HL-60 (cell line): ENCODE measurements at regions not wholly inside any gene's neighbourhood (a gene's known extent, or its start where the extent isn't known, plus 50 kb on each side); places are given as distances from the start of the nearest gene placed in this dataset.

ENCODE experiments used
- DNase-seq, 2 experiments: peaks; one replicate each; pipeline ENCODE4 v3.0.0-alpha.2; 2010 to 2020; ENCODE audit warnings: low read depth in 1 of 2, low spot score in 1 of 2
- H3K27ac ChIP-seq: fragments of 250-450 bp; sonication (Bioruptor Pico); replicated peaks from 2 replicates; pipeline ENCODE4 v1.5.1; 2020; ENCODE audit warnings: mild to moderate bottlenecking, moderate library complexity
- H3K27me3 ChIP-seq: fragments of 250-450 bp; sonication (Bioruptor Pico); 2 replicates; pipeline ENCODE4 v1.5.1; 2021; ENCODE audit warnings: mild to moderate bottlenecking, moderate library complexity; ENCODE audit not compliant: insufficient read depth, poor library complexity, severe bottlenecking
- H3K4me3 ChIP-seq: replicated peaks from 2 replicates; pipeline ENCODE4 v1.5.1; 2011; ENCODE audit warnings: mild to moderate bottlenecking, control low read depth, low read length; ENCODE audit not compliant: insufficient read depth
- GABPA ChIP-seq: IDR thresholded peaks from 2 replicates; pipeline ENCODE4 v1.6.1; 2012; ENCODE audit warnings: low read depth
- POLR2AphosphoS5 ChIP-seq: IDR thresholded peaks from 2 replicates; pipeline ENCODE4 v1.6.1; 2012; ENCODE audit warnings: low read depth
- SPI1 ChIP-seq: IDR thresholded peaks from 2 replicates; pipeline ENCODE4 v1.6.1; 2012; ENCODE audit warnings: low read depth, mild to moderate bottlenecking, borderline replicate concordance
- TF ChIP-seq, protein P1 (sequence below): IDR thresholded peaks from one replicate; pipeline ENCODE4 v1.5.1; 2011; ENCODE audit warnings: low read length, control low read depth, inconsistent platforms; ENCODE audit not compliant: insufficient read depth
- TF ChIP-seq, protein P2 (sequence below): IDR thresholded peaks from 2 replicates; pipeline ENCODE4 v1.6.1; 2012; ENCODE audit warnings: low read depth; ENCODE audit not compliant: insufficient replicate concordance

DNA sequence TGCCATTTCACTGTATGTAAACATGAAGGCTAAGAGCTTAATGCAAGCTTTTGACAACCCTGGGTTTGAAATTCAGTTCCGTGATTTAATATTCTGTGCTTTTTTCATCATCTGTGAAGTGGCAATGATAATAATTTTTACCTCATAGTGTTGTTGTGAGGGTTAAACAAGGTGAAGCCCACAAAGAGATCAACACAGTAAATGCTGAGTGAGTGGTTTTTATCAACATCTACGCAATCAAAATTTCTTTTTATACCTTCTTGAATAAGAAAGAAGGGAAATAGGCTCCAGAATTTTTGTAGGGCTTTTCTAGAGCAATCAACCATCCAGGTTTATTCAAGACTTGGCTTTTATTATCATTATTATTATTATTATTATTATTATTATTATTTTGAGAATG lies 490.8 kb downstream of the SOX5 start:
- no peak for DNase-seq
- TF ChIP-seq, protein P1, sequence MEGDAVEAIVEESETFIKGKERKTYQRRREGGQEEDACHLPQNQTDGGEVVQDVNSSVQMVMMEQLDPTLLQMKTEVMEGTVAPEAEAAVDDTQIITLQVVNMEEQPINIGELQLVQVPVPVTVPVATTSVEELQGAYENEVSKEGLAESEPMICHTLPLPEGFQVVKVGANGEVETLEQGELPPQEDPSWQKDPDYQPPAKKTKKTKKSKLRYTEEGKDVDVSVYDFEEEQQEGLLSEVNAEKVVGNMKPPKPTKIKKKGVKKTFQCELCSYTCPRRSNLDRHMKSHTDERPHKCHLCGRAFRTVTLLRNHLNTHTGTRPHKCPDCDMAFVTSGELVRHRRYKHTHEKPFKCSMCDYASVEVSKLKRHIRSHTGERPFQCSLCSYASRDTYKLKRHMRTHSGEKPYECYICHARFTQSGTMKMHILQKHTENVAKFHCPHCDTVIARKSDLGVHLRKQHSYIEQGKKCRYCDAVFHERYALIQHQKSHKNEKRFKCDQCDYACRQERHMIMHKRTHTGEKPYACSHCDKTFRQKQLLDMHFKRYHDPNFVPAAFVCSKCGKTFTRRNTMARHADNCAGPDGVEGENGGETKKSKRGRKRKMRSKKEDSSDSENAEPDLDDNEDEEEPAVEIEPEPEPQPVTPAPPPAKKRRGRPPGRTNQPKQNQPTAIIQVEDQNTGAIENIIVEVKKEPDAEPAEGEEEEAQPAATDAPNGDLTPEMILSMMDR = no peak
- TF ChIP-seq GABPA (no peak), POLR2AphosphoS5 (no peak)
- H3K27me3 ChIP-seq = no peaks in the 10 kb centered on the region
- no peak overlapping the region for H3K4me3 ChIP-seq
- H3K27ac ChIP-seq = no peak overlapping the region

DNA sequence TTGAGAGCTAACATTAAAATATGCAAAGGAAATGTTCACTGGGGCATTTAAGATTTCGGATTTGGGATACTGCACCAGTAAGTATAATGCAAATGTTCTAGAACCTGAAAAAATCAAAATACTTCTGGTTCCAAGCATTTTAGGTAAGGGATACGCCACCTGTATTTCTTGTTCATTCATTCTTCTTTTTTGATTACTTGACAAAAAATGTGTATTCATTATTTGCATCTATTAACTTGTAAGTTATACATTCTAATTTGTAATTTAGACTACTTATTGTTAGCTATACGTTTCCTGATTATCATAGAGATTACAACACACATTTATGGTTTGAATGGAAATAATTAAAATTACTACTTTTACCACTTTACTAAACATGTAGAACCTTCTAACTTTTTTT lies 486.9 kb downstream of the SOX5 start:
- no peak overlapping the region for H3K4me3 ChIP-seq
- DNase-seq = no peak
- no peak overlapping the region for H3K27ac ChIP-seq
- TF ChIP-seq SPI1 = no peak
- TF ChIP-seq, protein P1 = no peak
- H3K27me3 ChIP-seq = no peaks in the 10 kb centered on the region

DNA sequence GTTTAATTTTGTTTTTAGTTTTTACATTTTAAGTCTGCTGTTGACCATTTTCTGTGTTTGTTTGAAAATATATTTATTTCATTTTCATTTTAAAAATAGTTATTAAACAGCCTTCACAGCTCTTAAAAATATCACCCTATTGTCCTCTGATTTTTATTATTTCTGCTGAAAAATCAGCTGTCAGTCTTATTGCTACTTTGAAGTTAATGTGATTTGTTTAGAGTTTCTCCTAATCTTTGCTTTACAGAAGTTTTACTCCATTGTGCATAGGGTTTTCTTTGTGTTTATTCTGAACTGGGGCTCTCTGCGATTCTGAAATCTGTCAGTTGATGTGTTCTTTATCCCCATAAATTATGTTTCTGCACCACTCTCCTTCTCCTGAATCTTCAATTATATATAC lies 486.3 kb downstream of the SOX5 start:
- DNase-seq = no peak
- H3K27me3 ChIP-seq = no peaks in the 10 kb centered on the region
- H3K27ac ChIP-seq = no peak overlapping the region
- H3K4me3 ChIP-seq = no peak overlapping the region
- TF ChIP-seq, protein P2, sequence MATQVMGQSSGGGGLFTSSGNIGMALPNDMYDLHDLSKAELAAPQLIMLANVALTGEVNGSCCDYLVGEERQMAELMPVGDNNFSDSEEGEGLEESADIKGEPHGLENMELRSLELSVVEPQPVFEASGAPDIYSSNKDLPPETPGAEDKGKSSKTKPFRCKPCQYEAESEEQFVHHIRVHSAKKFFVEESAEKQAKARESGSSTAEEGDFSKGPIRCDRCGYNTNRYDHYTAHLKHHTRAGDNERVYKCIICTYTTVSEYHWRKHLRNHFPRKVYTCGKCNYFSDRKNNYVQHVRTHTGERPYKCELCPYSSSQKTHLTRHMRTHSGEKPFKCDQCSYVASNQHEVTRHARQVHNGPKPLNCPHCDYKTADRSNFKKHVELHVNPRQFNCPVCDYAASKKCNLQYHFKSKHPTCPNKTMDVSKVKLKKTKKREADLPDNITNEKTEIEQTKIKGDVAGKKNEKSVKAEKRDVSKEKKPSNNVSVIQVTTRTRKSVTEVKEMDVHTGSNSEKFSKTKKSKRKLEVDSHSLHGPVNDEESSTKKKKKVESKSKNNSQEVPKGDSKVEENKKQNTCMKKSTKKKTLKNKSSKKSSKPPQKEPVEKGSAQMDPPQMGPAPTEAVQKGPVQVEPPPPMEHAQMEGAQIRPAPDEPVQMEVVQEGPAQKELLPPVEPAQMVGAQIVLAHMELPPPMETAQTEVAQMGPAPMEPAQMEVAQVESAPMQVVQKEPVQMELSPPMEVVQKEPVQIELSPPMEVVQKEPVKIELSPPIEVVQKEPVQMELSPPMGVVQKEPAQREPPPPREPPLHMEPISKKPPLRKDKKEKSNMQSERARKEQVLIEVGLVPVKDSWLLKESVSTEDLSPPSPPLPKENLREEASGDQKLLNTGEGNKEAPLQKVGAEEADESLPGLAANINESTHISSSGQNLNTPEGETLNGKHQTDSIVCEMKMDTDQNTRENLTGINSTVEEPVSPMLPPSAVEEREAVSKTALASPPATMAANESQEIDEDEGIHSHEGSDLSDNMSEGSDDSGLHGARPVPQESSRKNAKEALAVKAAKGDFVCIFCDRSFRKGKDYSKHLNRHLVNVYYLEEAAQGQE = no peak
- TF ChIP-seq POLR2AphosphoS5 (no peak), GABPA (no peak), SPI1 (no peak)
- TF ChIP-seq, protein P1 = no peak

DNA sequence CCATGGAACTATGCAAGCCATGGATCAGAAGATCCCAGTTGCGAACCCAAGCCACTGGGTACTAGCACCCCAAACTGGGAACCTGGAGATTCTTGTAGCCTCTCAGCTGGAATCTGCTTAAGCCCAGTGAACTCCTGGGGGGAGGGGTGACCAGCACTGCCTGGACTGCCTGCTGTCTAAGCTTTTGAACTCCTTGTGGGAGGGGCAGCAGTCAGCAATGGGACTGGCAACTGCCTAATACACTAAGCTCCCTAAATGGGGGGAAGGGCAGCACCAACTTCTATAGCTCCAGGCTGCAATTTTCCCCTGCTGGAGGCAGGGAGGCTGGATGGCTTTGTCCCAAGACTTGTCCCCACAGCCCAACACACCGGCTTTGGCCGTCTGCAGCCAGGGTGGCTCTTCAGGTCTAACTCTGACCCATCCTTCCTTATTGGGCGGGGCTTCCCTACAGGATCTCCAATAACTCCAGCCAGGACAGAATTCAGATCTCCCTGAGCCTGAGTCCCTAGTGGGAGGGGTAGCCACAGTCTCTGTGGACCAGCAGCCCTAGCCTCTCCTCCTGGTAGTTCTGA lies 485.1 kb downstream of the SOX5 start:
- Histone ChIP-seq H3K27ac (no peak overlapping the region), H3K27me3 (no peaks in the 10 kb centered on the region), H3K4me3 (no peak overlapping the region)
- TF ChIP-seq, protein P1 = no peak
- TF ChIP-seq SPI1 = no peak
- TF ChIP-seq POLR2AphosphoS5 = no peak
- TF ChIP-seq, protein P2 = no peak
- TF ChIP-seq GABPA = no peak
- no peak for DNase-seq
